MM.1S (cell line): ENCODE measurements at regions not wholly inside any gene's neighbourhood (a gene's known extent, or its start where the extent isn't known, plus 50 kb on each side); places are given as distances from the start of the nearest gene placed in this dataset.

Source experiments
- DNase-seq: peaks from one replicate; pipeline ENCODE4 v3.0.0-alpha.2; 2015
- H2AFZ ChIP-seq: fragments of 300-600 bp; sonication (generic); 2 replicates; pipeline ENCODE4 v1.6.0; 2016; ENCODE audit warnings: antibody characterized with exemption, low read length
- H3F3A ChIP-seq: fragments of 300-600 bp; sonication (generic); 2 replicates; pipeline ENCODE4 v1.6.1; 2016; ENCODE audit warnings: mild to moderate bottlenecking, antibody characterized with exemption, low read length, moderate library complexity, mixed read lengths; ENCODE audit not compliant: insufficient read depth
- H3K27ac ChIP-seq: fragments of 300-600 bp; sonication (generic); 2 replicates; pipeline ENCODE4 v1.5.1; 2016; ENCODE audit warnings: mild to moderate bottlenecking, low read length
- H3K27me3 ChIP-seq: fragments of 300-600 bp; sonication (generic); replicated peaks from 2 replicates; pipeline ENCODE4 v1.6.0; 2016; ENCODE audit warnings: low read length; ENCODE audit not compliant: insufficient read depth
- H3K36me3 ChIP-seq: fragments of 300-600 bp; sonication (generic); replicated peaks from 2 replicates; pipeline ENCODE4 v1.6.1; 2016; ENCODE audit warnings: mild to moderate bottlenecking, low read length, mixed read lengths; ENCODE audit not compliant: insufficient read depth
- H3K4me1 ChIP-seq: fragments of 300-600 bp; sonication (generic); 2 replicates; pipeline ENCODE4 v1.6.1; 2016; ENCODE audit warnings: low read length, mixed read lengths
- H3K4me2 ChIP-seq: fragments of 300-600 bp; sonication (generic); 2 replicates; pipeline ENCODE4 v1.6.0; 2016; ENCODE audit warnings: low read depth, low read length
- H3K4me3 ChIP-seq: fragments of 300-600 bp; sonication (generic); 2 replicates; pipeline ENCODE4 v1.5.1; 2016; ENCODE audit warnings: low read length, mixed read lengths
- H3K79me2 ChIP-seq: fragments of 300-600 bp; sonication (generic); 2 replicates; pipeline ENCODE4 v1.6.1; 2016; ENCODE audit warnings: mixed run types, low read length, mixed read lengths
- H3K9ac ChIP-seq: fragments of 300-600 bp; sonication (generic); 2 replicates; pipeline ENCODE4 v1.6.1; 2016; ENCODE audit warnings: low read length, mixed read lengths
- H3K9me2 ChIP-seq: fragments of 300-600 bp; sonication (generic); replicated peaks from 2 replicates; pipeline ENCODE4 v1.6.1; 2016; ENCODE audit warnings: mild to moderate bottlenecking, low read length, mixed read lengths; ENCODE audit not compliant: insufficient read depth
- H3K9me3 ChIP-seq: fragments of 300-600 bp; sonication (generic); replicated peaks from 2 replicates; pipeline ENCODE4 v1.6.1; 2016; ENCODE audit warnings: mild to moderate bottlenecking, low read length, mixed read lengths; ENCODE audit not compliant: insufficient read depth
- H4K20me1 ChIP-seq: fragments of 300-600 bp; sonication (generic); 2 replicates; pipeline ENCODE4 v1.6.1; 2016; ENCODE audit warnings: mild to moderate bottlenecking, low read length, moderate library complexity, mixed read lengths; ENCODE audit not compliant: insufficient read depth
- EZH2 ChIP-seq: fragments of 300-600 bp; sonication (generic); optimal IDR thresholded peaks from 2 replicates; pipeline ENCODE3; 2017; ENCODE audit warnings: low read depth, mild to moderate bottlenecking, antibody characterized with exemption, low read length, mixed read lengths
- EZH2phosphoT487 ChIP-seq: fragments of 300-600 bp; sonication (generic); IDR thresholded peaks from 2 replicates; pipeline ENCODE4 v1.6.1; 2018; ENCODE audit warnings: antibody characterized with exemption, low read length
- TF ChIP-seq, protein P1 (sequence below): fragments of 300-600 bp; sonication (generic); IDR thresholded peaks from 2 replicates; pipeline ENCODE4 v1.5.1; 2016; ENCODE audit warnings: antibody characterized with exemption, low read length, mixed read lengths

DNA sequence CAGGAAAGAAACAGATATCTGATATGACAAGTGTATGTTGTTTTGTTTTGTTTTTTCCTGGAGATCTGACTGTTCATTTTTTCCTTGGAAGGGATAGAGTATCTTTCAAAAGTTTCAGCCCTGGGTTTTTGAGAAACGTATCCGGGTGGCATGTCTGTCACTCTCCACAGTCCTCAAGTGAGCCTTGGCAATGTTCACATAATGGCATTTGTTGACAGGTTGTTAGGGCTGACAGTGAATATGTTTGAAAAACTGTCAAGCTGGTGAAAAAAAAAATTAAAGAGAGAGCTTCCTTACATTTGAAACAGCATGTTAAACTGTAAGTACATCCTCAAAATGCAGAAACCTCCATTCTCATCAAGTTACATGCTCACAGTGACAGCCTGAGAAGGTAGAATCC, 113.0 kb upstream of the DYNLRB2 start:
- Histone ChIP-seq H3K27ac (no peak overlapping the region), H3K36me3 (no peaks in the 10 kb centered on the region), H2AFZ (no peak overlapping the region), H3K79me2 (no peaks in the 10 kb centered on the region), H3K4me3 (no peak overlapping the region), H3K9me3 (no peaks in the 10 kb centered on the region), H3K4me2 (no peak overlapping the region), H3K9me2 (no peaks in the 10 kb centered on the region), H3K27me3 (no peaks in the 10 kb centered on the region), H3K4me1 (no peaks in the 10 kb centered on the region), H4K20me1 (no peaks in the 10 kb centered on the region), H3K9ac (no peak overlapping the region), H3F3A (no peaks in the 10 kb centered on the region)
- DNase-seq, result no peak
- TF ChIP-seq EZH2, result no peak
- TF ChIP-seq EZH2phosphoT487, result no peak
- TF ChIP-seq, protein P1, sequence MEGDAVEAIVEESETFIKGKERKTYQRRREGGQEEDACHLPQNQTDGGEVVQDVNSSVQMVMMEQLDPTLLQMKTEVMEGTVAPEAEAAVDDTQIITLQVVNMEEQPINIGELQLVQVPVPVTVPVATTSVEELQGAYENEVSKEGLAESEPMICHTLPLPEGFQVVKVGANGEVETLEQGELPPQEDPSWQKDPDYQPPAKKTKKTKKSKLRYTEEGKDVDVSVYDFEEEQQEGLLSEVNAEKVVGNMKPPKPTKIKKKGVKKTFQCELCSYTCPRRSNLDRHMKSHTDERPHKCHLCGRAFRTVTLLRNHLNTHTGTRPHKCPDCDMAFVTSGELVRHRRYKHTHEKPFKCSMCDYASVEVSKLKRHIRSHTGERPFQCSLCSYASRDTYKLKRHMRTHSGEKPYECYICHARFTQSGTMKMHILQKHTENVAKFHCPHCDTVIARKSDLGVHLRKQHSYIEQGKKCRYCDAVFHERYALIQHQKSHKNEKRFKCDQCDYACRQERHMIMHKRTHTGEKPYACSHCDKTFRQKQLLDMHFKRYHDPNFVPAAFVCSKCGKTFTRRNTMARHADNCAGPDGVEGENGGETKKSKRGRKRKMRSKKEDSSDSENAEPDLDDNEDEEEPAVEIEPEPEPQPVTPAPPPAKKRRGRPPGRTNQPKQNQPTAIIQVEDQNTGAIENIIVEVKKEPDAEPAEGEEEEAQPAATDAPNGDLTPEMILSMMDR, result no peak

DNA sequence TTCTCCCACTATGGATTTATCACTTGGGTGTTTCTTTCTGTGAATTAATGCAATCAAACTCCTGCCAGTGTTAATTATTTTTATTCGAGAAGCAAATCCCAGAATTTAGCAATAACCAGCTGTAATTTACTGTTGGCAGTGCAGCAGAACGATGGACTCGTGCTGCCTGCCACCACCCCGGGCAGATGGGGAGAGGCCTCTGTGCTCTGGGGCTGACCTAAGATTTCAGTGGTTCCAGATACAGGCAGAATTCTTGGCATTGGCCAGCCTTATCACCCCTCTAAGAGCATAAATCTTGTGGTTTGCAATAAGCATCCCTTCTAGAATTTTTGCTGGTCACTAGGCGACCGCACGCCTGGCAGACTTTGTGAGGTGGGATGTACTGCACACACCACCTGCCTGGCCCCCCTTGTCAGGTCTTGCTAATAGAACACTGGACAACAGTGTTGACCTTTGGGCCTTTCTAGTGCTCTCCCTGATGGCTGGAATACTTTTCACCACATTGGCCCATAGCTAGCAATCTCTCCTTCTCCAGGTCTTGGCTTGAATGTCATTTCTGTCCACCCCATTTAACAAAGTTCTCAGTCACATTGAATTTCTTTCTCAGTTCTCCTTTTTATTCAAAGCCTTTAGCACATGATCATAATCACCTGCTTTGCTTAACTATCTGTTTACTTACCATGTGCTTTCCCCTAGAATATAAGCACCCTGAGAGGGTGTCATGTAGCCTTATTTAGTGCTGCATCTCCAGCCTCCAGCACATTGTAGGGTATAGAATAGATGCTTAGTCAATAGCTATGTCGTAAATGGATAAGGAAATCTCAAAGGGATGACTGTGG, 122.1 kb upstream of the DYNLRB2 start:
- H3K9me3 ChIP-seq, result no peaks in the 10 kb centered on the region
- no peaks in the 10 kb centered on the region for H4K20me1 ChIP-seq
- H3F3A ChIP-seq, result no peaks in the 10 kb centered on the region
- no peak for TF ChIP-seq EZH2phosphoT487
- TF ChIP-seq, protein P1, result no peak
- TF ChIP-seq EZH2, result no peak
- no peaks in the 10 kb centered on the region for H3K36me3 ChIP-seq
- no peaks in the 10 kb centered on the region for H3K4me1 ChIP-seq
- DNase-seq, result no peak
- H3K27me3 ChIP-seq, result no peaks in the 10 kb centered on the region
- no peak overlapping the region for H3K9ac ChIP-seq
- H3K27ac ChIP-seq, result no peak overlapping the region
- H3K4me2 ChIP-seq, result no peak overlapping the region
- no peaks in the 10 kb centered on the region for H3K9me2 ChIP-seq
- no peak overlapping the region for H2AFZ ChIP-seq
- H3K79me2 ChIP-seq, result no peaks in the 10 kb centered on the region
- no peak overlapping the region for H3K4me3 ChIP-seq

DNA sequence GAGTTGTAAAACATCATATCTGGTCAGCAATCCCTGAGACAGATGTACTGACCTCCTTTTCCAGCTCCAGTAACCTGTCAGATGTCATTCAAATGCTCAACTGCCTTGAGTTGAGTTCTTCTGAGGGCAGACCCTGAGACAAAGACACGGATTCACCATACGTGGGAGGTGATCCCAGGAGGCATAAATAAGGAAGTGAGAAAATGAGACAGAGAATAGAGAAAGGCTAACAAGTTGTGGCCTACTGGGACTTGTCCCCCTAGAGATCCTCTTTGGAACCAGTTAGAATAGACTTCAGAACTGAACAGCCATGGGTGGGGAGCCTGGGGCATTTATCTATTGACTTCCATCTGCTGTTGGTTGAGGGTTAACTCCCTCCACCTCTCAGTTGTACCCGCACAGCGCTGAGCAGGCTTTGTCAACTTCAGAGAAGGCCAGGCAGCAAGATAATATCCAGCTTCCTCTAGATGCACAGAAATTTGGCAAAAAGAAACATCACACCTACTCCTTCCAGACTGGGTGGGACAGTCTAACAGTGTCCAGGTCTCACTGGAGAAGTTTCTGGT, 123.0 kb upstream of the DYNLRB2 start:
- no peak for DNase-seq
- no peaks in the 10 kb centered on the region for H3K36me3 ChIP-seq
- H3K4me2 ChIP-seq, result no peak overlapping the region
- H2AFZ ChIP-seq, result no peak overlapping the region
- H3K27ac ChIP-seq, result no peak overlapping the region
- H3K79me2 ChIP-seq, result no peaks in the 10 kb centered on the region
- no peaks in the 10 kb centered on the region for H3K4me1 ChIP-seq
- H4K20me1 ChIP-seq, result no peaks in the 10 kb centered on the region
- H3K9ac ChIP-seq, result no peak overlapping the region
- TF ChIP-seq EZH2 (no peak), EZH2phosphoT487 (no peak)
- TF ChIP-seq, protein P1, result no peak
- no peaks in the 10 kb centered on the region for H3K9me2 ChIP-seq
- no peak overlapping the region for H3K4me3 ChIP-seq
- no peaks in the 10 kb centered on the region for H3K9me3 ChIP-seq
- H3F3A ChIP-seq, result no peaks in the 10 kb centered on the region
- H3K27me3 ChIP-seq, result no peaks in the 10 kb centered on the region
